Duodenal mucosa (tissue), 2 donors: ENCODE measurements at regions not wholly inside any gene's neighbourhood (a gene's known extent, or its start where the extent isn't known, plus 50 kb on each side); places are given as distances from the start of the nearest gene placed in this dataset.

ENCODE experiments used
- H3K27ac ChIP-seq: one replicate; pipeline ENCODE4 v1.7.0; 2013; ENCODE audit warnings: low read depth, low read length
- H3K27me3 ChIP-seq, 2 donors: one replicate each; pipeline ENCODE4 v1.7.0; 2013; ENCODE audit warnings: low read length in 2 of 2, control low read depth in 1 of 2; ENCODE audit not compliant: insufficient read depth in 2 of 2, control insufficient read depth in 1 of 2
- H3K36me3 ChIP-seq, 2 donors: one replicate each; pipeline ENCODE4 v1.7.0; 2013; ENCODE audit warnings: low read length in 2 of 2, control low read depth in 1 of 2; ENCODE audit not compliant: insufficient read depth in 2 of 2, control insufficient read depth in 1 of 2
- H3K4me1 ChIP-seq, 2 donors: one replicate each; pipeline ENCODE4 v1.7.0; 2013; ENCODE audit warnings: low read length in 2 of 2, control low read depth in 1 of 2; ENCODE audit not compliant: insufficient read depth in 2 of 2, control insufficient read depth in 1 of 2
- H3K4me3 ChIP-seq, 2 donors: one replicate each; pipeline ENCODE4 v1.7.0; 2013; ENCODE audit warnings: low read length in 2 of 2, low read depth in 1 of 2
- H3K9ac ChIP-seq, 2 donors: one replicate each; pipeline ENCODE4 v1.7.0; 2013; ENCODE audit warnings: low read length in 2 of 2, low read depth in 1 of 2
- H3K9me3 ChIP-seq, 2 donors: one replicate each; pipeline ENCODE4 v1.7.0; 2013; ENCODE audit warnings: low read length in 2 of 2, control low read depth in 1 of 2; ENCODE audit not compliant: control insufficient read depth in 1 of 2

DNA sequence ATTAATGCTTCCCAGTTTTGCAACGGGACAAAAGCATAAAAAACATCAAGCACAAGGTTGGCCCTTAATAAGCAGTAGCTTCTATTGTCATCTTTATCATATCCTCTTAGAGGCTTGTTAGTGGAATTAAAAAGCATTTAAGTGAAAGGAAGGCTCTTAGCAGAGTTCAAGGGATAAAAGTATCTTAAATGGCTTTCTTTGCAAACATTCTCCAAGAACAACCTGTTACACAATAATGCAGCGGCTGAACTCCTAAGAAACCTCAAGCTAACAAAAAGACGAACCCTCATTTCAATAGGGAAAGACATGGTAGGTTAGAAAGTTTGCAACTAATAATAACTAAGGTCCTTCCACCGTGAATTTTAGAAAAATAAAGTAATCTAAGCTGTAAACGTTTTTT, 82.1 kb downstream of the MPP7 start:
- H3K36me3 ChIP-seq = no peaks in the 10 kb centered on the region
- H3K4me1 ChIP-seq = no peaks in the 10 kb centered on the region
- no peaks in the 10 kb centered on the region for H3K9me3 ChIP-seq
- H3K27ac ChIP-seq = no peak overlapping the region
- no peaks in the 10 kb centered on the region for H3K27me3 ChIP-seq
- no peak overlapping the region for H3K9ac ChIP-seq
- H3K4me3 ChIP-seq = no peak overlapping the region

DNA sequence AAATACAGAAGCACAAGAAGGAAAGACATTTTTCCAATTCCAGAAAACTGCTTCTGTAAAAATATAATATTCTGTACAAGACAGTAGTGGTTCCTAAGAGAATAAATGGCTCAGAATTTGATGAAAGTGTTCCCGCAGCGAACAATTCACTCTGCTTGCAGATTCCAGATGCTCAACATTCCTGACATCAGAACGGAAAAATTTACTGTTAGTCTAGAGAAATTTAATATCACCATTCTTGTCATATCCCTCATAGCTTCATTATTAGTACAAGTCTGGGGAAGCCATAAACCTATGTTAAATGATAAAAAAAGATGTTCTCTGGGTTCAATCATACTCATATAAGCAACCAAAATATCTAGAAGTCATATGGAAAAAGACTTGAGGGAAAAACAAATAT, 83.6 kb downstream of the MPP7 start:
- no peaks in the 10 kb centered on the region for H3K27me3 ChIP-seq
- no peak overlapping the region for H3K27ac ChIP-seq
- H3K4me3 ChIP-seq = no peak overlapping the region
- no peaks in the 10 kb centered on the region for H3K9me3 ChIP-seq
- no peaks in the 10 kb centered on the region for H3K4me1 ChIP-seq
- H3K9ac ChIP-seq = no peak overlapping the region
- no peaks in the 10 kb centered on the region for H3K36me3 ChIP-seq

DNA sequence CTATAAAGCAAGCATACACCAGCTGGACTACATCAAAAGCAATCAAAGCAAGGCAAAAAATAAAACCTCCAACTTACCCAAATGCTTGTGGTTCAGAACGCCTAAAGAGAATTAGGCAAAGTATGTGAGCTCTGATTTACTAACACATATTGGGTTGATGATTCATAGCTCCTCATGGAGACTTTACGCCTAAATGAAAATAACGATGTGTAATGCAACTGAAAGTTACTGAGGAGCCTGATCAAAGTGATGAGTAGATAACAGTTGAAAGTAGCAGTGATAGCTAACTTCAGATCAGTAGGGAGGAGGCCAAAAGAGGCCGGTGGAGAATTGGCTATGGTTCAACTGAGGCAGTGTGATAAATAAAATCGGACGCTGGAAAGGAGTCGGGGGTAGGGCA, 85.0 kb downstream of the MPP7 start:
- H3K4me3 ChIP-seq = no peak overlapping the region
- H3K4me1 ChIP-seq = no peaks in the 10 kb centered on the region
- no peak overlapping the region for H3K27ac ChIP-seq
- H3K36me3 ChIP-seq = no peaks in the 10 kb centered on the region
- no peak overlapping the region for H3K9ac ChIP-seq
- H3K27me3 ChIP-seq = no peaks in the 10 kb centered on the region
- H3K9me3 ChIP-seq = no peaks in the 10 kb centered on the region

DNA sequence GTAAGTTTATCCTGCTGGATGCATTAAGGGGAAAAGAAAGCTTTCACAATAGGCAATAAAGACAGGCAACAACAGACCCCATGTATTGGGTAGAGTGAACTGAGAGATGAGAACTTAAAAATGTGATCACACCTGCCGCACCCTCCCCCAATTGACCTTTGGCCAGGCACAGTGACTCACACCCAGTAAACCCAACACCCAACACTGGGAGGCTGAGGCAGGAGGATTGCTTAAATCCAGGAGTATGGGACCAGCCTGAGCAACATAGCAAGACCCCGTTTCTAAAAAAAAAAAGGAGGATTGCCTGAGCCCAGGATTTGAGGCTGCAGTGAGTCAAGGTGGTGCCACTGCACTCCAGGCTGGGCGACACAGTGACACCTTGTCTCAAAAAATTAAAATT, 86.9 kb downstream of the MPP7 start:
- Histone ChIP-seq H3K9me3 (no peaks in the 10 kb centered on the region), H3K4me1 (no peaks in the 10 kb centered on the region), H3K9ac (no peak overlapping the region), H3K36me3 (no peaks in the 10 kb centered on the region), H3K27me3 (no peaks in the 10 kb centered on the region), H3K4me3 (no peak overlapping the region), H3K27ac (no peak overlapping the region)

DNA sequence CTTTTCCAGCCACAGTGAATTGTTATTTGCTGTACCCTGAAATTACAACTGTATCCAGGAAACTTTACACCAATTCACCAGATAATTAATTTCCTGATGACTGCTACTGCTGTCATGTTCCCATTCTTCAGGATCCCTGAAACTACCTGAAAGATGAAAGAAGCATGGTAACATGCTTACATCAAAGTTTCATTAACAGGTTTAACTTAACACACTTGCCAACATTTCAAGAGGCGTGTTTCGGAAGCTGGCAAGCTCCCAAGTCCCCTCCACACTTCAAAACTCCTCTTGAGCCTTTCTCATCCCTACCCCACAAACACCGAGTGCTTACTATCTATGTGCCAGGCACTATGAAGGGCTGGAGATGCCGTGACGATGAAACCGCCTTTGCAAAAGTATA, 88.6 kb downstream of the MPP7 start:
- Histone ChIP-seq H3K9ac (no peak overlapping the region), H3K36me3 (no peaks in the 10 kb centered on the region), H3K9me3 (no peaks in the 10 kb centered on the region), H3K4me3 (no peak overlapping the region), H3K27me3 (no peaks in the 10 kb centered on the region), H3K4me1 (no peaks in the 10 kb centered on the region), H3K27ac (no peak overlapping the region)

DNA sequence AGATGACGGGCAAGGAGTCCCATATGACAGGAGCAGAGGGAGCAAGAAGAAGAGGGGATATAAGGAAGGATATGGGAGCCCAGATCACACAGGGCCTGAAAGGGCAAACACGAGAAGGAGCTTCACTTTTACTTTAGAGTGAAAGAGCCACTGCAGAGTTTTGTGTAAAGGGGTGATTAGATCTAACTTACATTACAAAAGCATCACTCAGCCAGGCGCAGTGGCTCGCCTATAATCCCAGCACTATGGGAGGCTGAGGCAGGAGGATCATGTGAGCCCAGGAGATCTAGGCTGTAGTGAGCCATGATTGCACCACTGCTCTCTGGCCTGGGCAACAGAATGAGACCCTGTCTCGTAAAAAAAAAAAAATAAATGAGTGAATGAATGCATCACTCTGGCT, 91.1 kb downstream of the MPP7 start:
- Histone ChIP-seq H3K36me3 (no peaks in the 10 kb centered on the region), H3K9me3 (peaks cover 0 to 2% of the 10 kb centered on the region in 2 donors), H3K9ac (no peak overlapping the region), H3K27me3 (no peaks in the 10 kb centered on the region), H3K4me1 (no peaks in the 10 kb centered on the region), H3K27ac (no peak overlapping the region), H3K4me3 (no peak overlapping the region)

DNA sequence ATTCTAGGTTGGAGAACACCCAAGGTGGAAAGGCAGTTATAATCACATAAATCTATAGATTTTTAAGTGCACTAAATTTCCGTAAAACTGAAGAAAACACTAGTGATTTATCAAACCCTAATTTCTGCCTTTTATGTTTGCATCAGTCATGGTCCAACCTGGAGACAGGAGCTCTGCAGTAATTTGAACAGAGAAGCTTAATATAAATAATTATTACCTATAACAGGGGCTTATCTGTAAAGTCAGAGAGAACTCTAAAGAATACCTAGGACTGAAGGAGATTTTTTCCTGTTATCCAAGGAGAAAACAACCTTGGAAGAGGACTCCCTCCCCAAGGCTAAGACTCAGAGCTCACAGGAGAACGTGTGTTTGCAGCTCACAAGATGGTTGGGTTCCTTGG, 95.1 kb downstream of the MPP7 start:
- no peaks in the 10 kb centered on the region for H3K27me3 ChIP-seq
- peaks cover 0 to 2% of the 10 kb centered on the region in 2 donors for H3K9me3 ChIP-seq
- H3K36me3 ChIP-seq = no peaks in the 10 kb centered on the region
- no peaks in the 10 kb centered on the region for H3K4me1 ChIP-seq
- H3K4me3 ChIP-seq = no peak overlapping the region
- no peak overlapping the region for H3K27ac ChIP-seq
- no peak overlapping the region for H3K9ac ChIP-seq

DNA sequence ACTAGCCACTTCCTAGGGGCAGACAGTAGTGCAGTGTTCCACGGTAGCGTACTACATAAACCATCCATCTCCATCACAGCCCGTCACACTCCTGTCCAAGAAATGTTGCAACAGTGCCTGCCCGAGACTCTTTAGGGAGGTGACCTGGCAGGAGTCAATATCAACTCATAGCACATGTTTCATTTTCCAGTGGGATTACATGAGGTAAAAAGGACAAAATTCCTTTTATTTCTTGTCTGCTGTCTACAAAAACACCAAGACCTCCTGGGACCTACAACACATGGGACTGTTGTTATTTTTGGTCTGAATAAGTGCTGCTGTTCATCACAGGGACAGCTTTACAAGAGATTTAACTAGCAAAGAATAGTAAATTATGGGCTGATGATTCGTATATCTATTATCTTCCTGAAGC, 99.9 kb downstream of the MPP7 start:
- Histone ChIP-seq H3K27me3 (no peaks in the 10 kb centered on the region), H3K27ac (no peak overlapping the region), H3K9me3 (no peaks in the 10 kb centered on the region), H3K4me1 (no peaks in the 10 kb centered on the region), H3K4me3 (no peak overlapping the region), H3K36me3 (no peaks in the 10 kb centered on the region), H3K9ac (no peak overlapping the region)

DNA sequence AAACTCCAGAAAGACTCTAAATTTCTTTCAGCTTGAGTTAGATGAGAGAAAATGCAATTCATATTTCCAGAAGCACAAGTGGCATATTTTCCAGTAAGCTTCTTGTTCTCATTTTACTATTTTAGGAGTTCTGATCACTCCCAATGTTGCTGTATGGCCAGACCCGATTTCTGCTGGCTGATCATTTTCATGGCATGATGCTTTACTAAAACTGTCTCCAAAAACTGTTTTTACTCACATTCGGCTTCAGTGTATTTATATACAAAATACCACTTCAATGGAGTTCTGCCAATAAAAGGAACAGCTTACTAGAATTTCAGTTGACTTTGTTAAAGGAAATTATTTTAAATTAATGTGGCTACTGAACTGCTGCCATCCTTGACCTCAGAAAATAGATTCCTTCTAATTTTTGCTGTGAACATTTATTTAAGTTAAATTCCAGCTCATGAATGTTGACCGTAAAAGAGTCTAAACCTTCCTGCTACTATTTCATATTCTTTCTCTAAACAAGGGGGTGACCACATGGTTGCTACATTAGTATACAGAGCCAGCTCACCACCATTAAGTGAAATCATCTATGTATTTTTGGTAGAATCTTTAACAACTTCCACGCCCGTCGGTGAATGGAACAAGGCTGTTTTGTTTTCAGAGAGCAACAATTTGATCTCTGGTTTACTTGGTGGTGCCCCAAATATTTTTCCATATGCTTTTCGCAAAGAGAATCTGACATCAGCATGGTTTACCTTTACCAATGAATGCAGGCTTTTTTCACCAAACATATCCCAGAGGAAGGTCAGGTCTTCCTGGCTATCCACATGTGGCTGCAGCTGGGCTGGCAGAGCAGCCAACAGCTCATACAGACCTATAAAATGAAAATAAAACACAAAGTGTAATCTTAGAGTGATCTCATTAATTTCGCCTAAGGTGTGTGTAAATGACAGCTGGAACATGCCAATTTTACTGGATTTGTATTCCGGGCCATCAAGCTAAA, 101.2 kb downstream of the MPP7 start:
- H3K27ac ChIP-seq = no peak overlapping the region
- H3K4me1 ChIP-seq = no peaks in the 10 kb centered on the region
- H3K9ac ChIP-seq = no peak overlapping the region
- no peaks in the 10 kb centered on the region for H3K9me3 ChIP-seq
- H3K4me3 ChIP-seq = no peak overlapping the region
- no peaks in the 10 kb centered on the region for H3K27me3 ChIP-seq
- H3K36me3 ChIP-seq = no peaks in the 10 kb centered on the region

DNA sequence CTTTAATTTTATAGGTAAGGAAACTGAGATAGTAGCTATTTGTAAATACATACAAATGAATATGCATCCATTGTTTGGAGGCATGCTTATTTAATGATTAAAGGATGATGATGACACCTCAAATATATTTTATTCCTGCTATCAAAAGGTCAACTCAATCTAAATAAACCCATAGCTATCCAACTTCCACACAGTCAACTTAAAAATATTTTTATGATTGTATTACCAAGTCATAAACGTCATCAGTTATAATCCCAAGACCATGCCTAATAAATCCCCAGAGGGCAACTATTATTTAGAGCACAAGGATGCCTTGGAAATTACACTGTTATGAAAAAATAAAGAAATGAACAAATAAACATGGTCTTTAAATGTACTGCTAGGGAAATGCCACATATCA, 102.1 kb downstream of the MPP7 start:
- Histone ChIP-seq H3K36me3 (no peaks in the 10 kb centered on the region), H3K4me3 (no peak overlapping the region), H3K9me3 (no peaks in the 10 kb centered on the region), H3K9ac (no peak overlapping the region), H3K4me1 (no peaks in the 10 kb centered on the region), H3K27ac (no peak overlapping the region), H3K27me3 (no peaks in the 10 kb centered on the region)
